Activated T-helper 2 cell treated with anti-CD3 and anti-CD28 coated beads, Interferon-gamma antibody, Interleukin-2, Interleukin-4, amounts not matched to agents 10 μg/mL and 5 μg/mL and 100 μg/mL, durations not matched to agents 14 hours and 24 hours and 36 hours (primary cell): ENCODE measurements at regions not wholly inside any gene's neighbourhood (a gene's known extent, or its start where the extent isn't known, plus 50 kb on each side); places are given as distances from the start of the nearest gene placed in this dataset.
"Not testable (repeated sequence)": the region's sequence is repeated elsewhere in the genome, so short reads cannot be mapped to it uniquely, and the experiment has no call there.

Experiments
- DNase-seq: peaks from one replicate; pipeline ENCODE4 v3.0.0; 2021; ENCODE audit warnings: low spot score
- H3K27ac Mint-ChIP-seq: one replicate; pipeline ENCODE4 v1.8.0; 2021; ENCODE audit warnings: mixed read lengths
- H3K27me3 Mint-ChIP-seq: one replicate; pipeline ENCODE4 v1.8.0; 2021; ENCODE audit warnings: low read depth, mixed read lengths
- H3K36me3 Mint-ChIP-seq: one replicate; pipeline ENCODE4 v1.8.0; 2021; ENCODE audit warnings: low read depth, mixed read lengths
- H3K4me1 Mint-ChIP-seq: one replicate; pipeline ENCODE4 v1.8.0; 2021; ENCODE audit warnings: low read depth, mixed read lengths
- H3K4me3 Mint-ChIP-seq: one replicate; pipeline ENCODE4 v1.8.0; 2021; ENCODE audit warnings: low read depth, mild to moderate bottlenecking, moderate library complexity, mixed read lengths
- H3K9me3 Mint-ChIP-seq: one replicate; pipeline ENCODE4 v1.8.0; 2021; ENCODE audit warnings: mixed read lengths
- intact Hi-C: fragments of 100-400 bp; cut with micrococcal nuclease; formaldehyde crosslinking; loops from one replicate; pipeline ENCODE4 v1.15.1; 2023

- Mint-ChIP-seq H3K36me3 (no peaks in the 10 kb centered on the region), H3K27ac (no peak overlapping the region), H3K9me3 (no peaks in the 10 kb centered on the region), H3K4me1 (no peaks in the 10 kb centered on the region), H3K4me3 (no peak overlapping the region), H3K27me3 (peaks cover 2% of the 10 kb centered on the region)
- DNase-seq: no peak
- intact Hi-C loops: no loop called here
Observed at GRCh38 chr3:3992312-3992874, 193.2 kb downstream of the LRRN1 start.

GRCh38 chr3:3998140-3998922 lies 199.1 kb downstream of the LRRN1 start:
- Mint-ChIP-seq H3K9me3 (no peaks in the 10 kb centered on the region), H3K4me3 (no peak overlapping the region), H3K4me1 (no peaks in the 10 kb centered on the region), H3K27me3 (peaks cover 2% of the 10 kb centered on the region), H3K27ac (no peak overlapping the region), H3K36me3 (no peaks in the 10 kb centered on the region)
- intact Hi-C loops: loop anchor here (1.0 kb wide), 1 partner anchor 797 kb away; no protein-coding TSS in a partner anchor
- DNase-seq: peak; percentile 8

GRCh38 chr3:3999340-3999739 lies 200.1 kb downstream of the LRRN1 start:
- H3K4me1 Mint-ChIP-seq, H3K36me3 Mint-ChIP-seq, H3K4me3 Mint-ChIP-seq, intact Hi-C loops, H3K27ac Mint-ChIP-seq, DNase-seq, H3K9me3 Mint-ChIP-seq, H3K27me3 Mint-ChIP-seq: not testable (repeated sequence)

GRCh38 chr3:4001976-4002375 lies 202.7 kb downstream of the LRRN1 start:
- no peaks in the 10 kb centered on the region for H3K4me1 Mint-ChIP-seq
- H3K27ac Mint-ChIP-seq: no peak overlapping the region
- H3K27me3 Mint-ChIP-seq: peaks cover 2% of the 10 kb centered on the region
- no peaks in the 10 kb centered on the region for H3K36me3 Mint-ChIP-seq
- intact Hi-C loops: no loop called here
- H3K9me3 Mint-ChIP-seq: no peaks in the 10 kb centered on the region
- no peak for DNase-seq
- H3K4me3 Mint-ChIP-seq: no peak overlapping the region

- Mint-ChIP-seq H3K4me1 (no peaks in the 10 kb centered on the region), H3K4me3 (no peak overlapping the region), H3K36me3 (no peaks in the 10 kb centered on the region), H3K9me3 (no peaks in the 10 kb centered on the region), H3K27ac (no peak overlapping the region), H3K27me3 (no peaks in the 10 kb centered on the region)
- DNase-seq: no peak
- intact Hi-C loops: no loop called here
Observed at GRCh38 chr3:4006288-4006687, 207.1 kb downstream of the LRRN1 start.

GRCh38 chr3:4008205-4008604 lies 209.0 kb downstream of the LRRN1 start:
- Mint-ChIP-seq H3K27me3 (no peaks in the 10 kb centered on the region), H3K27ac (no peak overlapping the region), H3K4me3 (no peak overlapping the region), H3K9me3 (no peaks in the 10 kb centered on the region), H3K36me3 (no peaks in the 10 kb centered on the region), H3K4me1 (no peaks in the 10 kb centered on the region)
- intact Hi-C loops: no loop called here
- DNase-seq: no peak

GRCh38 chr3:4011166-4011565 lies 211.9 kb downstream of the LRRN1 start:
- intact Hi-C loops: no loop called here
- H3K36me3 Mint-ChIP-seq: no peaks in the 10 kb centered on the region
- no peaks in the 10 kb centered on the region for H3K4me1 Mint-ChIP-seq
- no peak for DNase-seq
- no peak overlapping the region for H3K27ac Mint-ChIP-seq
- H3K9me3 Mint-ChIP-seq: no peaks in the 10 kb centered on the region
- H3K27me3 Mint-ChIP-seq: no peaks in the 10 kb centered on the region
- no peak overlapping the region for H3K4me3 Mint-ChIP-seq

- H3K36me3 Mint-ChIP-seq: no peaks in the 10 kb centered on the region
- DNase-seq: no peak
- H3K9me3 Mint-ChIP-seq: no peaks in the 10 kb centered on the region
- intact Hi-C loops: no loop called here
- no peaks in the 10 kb centered on the region for H3K4me1 Mint-ChIP-seq
- H3K27ac Mint-ChIP-seq: no peak overlapping the region
- H3K4me3 Mint-ChIP-seq: no peak overlapping the region
- H3K27me3 Mint-ChIP-seq: no peaks in the 10 kb centered on the region
Observed at GRCh38 chr3:4015426-4015825, 216.2 kb downstream of the LRRN1 start.

- Mint-ChIP-seq H3K4me1 (no peaks in the 10 kb centered on the region), H3K36me3 (no peaks in the 10 kb centered on the region), H3K27me3 (no peaks in the 10 kb centered on the region), H3K4me3 (no peak overlapping the region), H3K27ac (no peak overlapping the region), H3K9me3 (no peaks in the 10 kb centered on the region)
- intact Hi-C loops: no loop called here
- no peak for DNase-seq
Observed at GRCh38 chr3:4019501-4019900, 220.3 kb downstream of the LRRN1 start.

GRCh38 chr3:4021162-4021561 lies 221.9 kb downstream of the LRRN1 start:
- Mint-ChIP-seq H3K4me1 (no peaks in the 10 kb centered on the region), H3K27ac (no peak overlapping the region), H3K36me3 (no peaks in the 10 kb centered on the region), H3K27me3 (no peaks in the 10 kb centered on the region), H3K4me3 (no peak overlapping the region), H3K9me3 (no peaks in the 10 kb centered on the region)
- intact Hi-C loops: no loop called here
- no peak for DNase-seq

GRCh38 chr3:4029135-4029534 lies 229.9 kb downstream of the LRRN1 start:
- H3K9me3 Mint-ChIP-seq: no peaks in the 10 kb centered on the region
- H3K27me3 Mint-ChIP-seq: no peaks in the 10 kb centered on the region
- H3K4me3 Mint-ChIP-seq: no peak overlapping the region
- H3K27ac Mint-ChIP-seq: no peak overlapping the region
- intact Hi-C loops: no loop called here
- DNase-seq: no peak
- no peaks in the 10 kb centered on the region for H3K4me1 Mint-ChIP-seq
- no peaks in the 10 kb centered on the region for H3K36me3 Mint-ChIP-seq

GRCh38 chr3:4030624-4031023 lies 231.4 kb downstream of the LRRN1 start:
- Mint-ChIP-seq H3K4me3 (no peak overlapping the region), H3K36me3 (no peaks in the 10 kb centered on the region), H3K9me3 (no peaks in the 10 kb centered on the region), H3K4me1 (no peaks in the 10 kb centered on the region), H3K27ac (no peak overlapping the region), H3K27me3 (no peaks in the 10 kb centered on the region)
- no peak for DNase-seq
- intact Hi-C loops: no loop called here

GRCh38 chr3:4033296-4033695 lies 234.1 kb downstream of the LRRN1 start:
- H3K4me3 Mint-ChIP-seq: no peak overlapping the region
- DNase-seq: no peak
- intact Hi-C loops: no loop called here

More at GRCh38 chr3:4033296-4033695, 234.1 kb downstream of the LRRN1 start:
- no peaks in the 10 kb centered on the region for H3K9me3 Mint-ChIP-seq
- no peaks in the 10 kb centered on the region for H3K36me3 Mint-ChIP-seq
- no peak overlapping the region for H3K27ac Mint-ChIP-seq
- H3K4me1 Mint-ChIP-seq: no peaks in the 10 kb centered on the region
- H3K27me3 Mint-ChIP-seq: no peaks in the 10 kb centered on the region
